IPS-20b (cell line): ENCODE measurements at regions not wholly inside any gene's neighbourhood (a gene's known extent, or its start where the extent isn't known, plus 50 kb on each side); places are given as distances from the start of the nearest gene placed in this dataset.

ENCODE experiments used
- H3K27ac ChIP-seq: one replicate; pipeline ENCODE4 v1.5.1; 2013; ENCODE audit warnings: low read length
- H3K27me3 ChIP-seq: 2 replicates; pipeline ENCODE4 v1.6.1; 2013; ENCODE audit warnings: mild to moderate bottlenecking, low read length, inconsistent platforms; ENCODE audit not compliant: insufficient read depth
- H3K36me3 ChIP-seq: 2 replicates; pipeline ENCODE4 v1.6.1; 2013; ENCODE audit warnings: low read depth, mild to moderate bottlenecking, inconsistent platforms, low read length, moderate library complexity; ENCODE audit not compliant: insufficient read depth
- H3K4me1 ChIP-seq: 2 replicates; pipeline ENCODE4 v1.6.1; 2013; ENCODE audit warnings: mild to moderate bottlenecking, control low read depth, inconsistent platforms, low read length, moderate library complexity; ENCODE audit not compliant: insufficient read depth
- H3K4me3 ChIP-seq: 2 replicates; pipeline ENCODE4 v1.5.1; 2013; ENCODE audit warnings: mild to moderate bottlenecking, low read length, inconsistent platforms
- H3K9ac ChIP-seq: 2 replicates; pipeline ENCODE4 v1.6.1; 2013; ENCODE audit warnings: low read depth, mild to moderate bottlenecking, inconsistent platforms, low read length, moderate library complexity
- H3K9me3 ChIP-seq: 2 replicates; pipeline ENCODE4 v1.6.1; 2013; ENCODE audit warnings: mild to moderate bottlenecking, low read depth, low read length, inconsistent platforms; ENCODE audit not compliant: insufficient read depth

DNA sequence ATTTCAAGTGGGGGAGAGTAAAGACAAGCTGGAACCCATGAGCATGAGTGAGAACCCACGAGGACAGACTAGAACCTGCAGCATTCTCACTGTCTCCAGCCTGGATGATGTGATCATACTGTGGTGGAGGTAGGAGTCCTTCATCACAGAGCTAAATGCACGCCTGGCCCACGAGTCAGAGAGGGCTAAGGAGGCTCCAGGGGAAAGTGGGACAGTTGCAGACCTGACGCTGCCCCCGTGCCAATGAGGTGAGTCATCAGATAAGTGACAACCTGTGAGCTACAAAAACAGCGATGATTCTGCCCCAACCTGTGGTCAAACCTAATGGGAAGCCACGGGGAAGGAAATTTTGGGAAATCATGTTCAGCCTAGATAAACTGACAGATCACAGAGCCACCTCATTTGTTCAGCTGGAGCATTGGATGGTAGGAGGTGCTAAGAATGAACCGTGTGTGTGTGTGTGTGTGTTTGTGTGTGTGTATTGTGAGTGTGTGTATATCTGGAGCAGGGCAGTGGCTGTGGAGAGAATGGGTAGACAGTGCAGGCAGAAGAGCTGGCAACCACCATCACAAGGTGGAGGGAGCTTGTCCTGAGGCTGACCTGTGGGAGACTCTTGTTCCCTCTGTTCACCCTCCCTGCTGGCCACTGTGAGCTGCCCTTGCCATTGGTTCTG, 131.8 kb downstream of the UTP18 start:
- H3K27me3 ChIP-seq = no peaks in the 10 kb centered on the region
- no peaks in the 10 kb centered on the region for H3K9me3 ChIP-seq
- H3K27ac ChIP-seq = no peak overlapping the region
- no peak overlapping the region for H3K9ac ChIP-seq
- no peak overlapping the region for H3K4me3 ChIP-seq
- no peaks in the 10 kb centered on the region for H3K4me1 ChIP-seq
- no peaks in the 10 kb centered on the region for H3K36me3 ChIP-seq

DNA sequence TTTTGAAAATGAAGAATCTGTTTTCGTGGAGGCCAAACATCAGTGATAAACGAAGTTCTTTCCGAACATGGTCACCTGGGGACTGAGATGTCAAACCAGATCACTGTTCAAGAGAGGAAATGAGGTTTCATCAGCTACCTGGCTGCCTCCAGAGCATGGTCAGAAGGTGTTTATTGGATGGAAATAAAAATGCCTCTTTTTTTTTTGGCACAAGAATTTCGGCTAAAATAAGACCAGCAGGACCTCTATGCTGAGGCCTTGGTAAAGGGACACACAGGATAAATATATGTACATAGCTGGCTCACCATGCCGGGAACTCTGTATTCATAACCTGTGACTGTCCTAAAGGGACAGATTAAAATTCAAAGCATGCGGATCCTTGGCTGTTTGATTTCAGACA, 135.3 kb downstream of the UTP18 start:
- Histone ChIP-seq H3K36me3 (no peaks in the 10 kb centered on the region), H3K4me3 (no peak overlapping the region), H3K9me3 (no peaks in the 10 kb centered on the region), H3K27ac (no peak overlapping the region), H3K4me1 (peaks cover 5% of the 10 kb centered on the region; the same call in 1 of the 2 replicates), H3K27me3 (no peaks in the 10 kb centered on the region), H3K9ac (no peak overlapping the region)

GRCh38 chr17:51397361-51398127, 137.2 kb downstream of the UTP18 start:
- H3K27me3 ChIP-seq = no peaks in the 10 kb centered on the region
- H3K9ac ChIP-seq = no peak overlapping the region
- H3K4me3 ChIP-seq = no peak overlapping the region
- H3K27ac ChIP-seq = no peak overlapping the region
- no peaks in the 10 kb centered on the region for H3K9me3 ChIP-seq
- peaks cover 5% of the 10 kb centered on the region; the same call in 1 of the 2 replicates for H3K4me1 ChIP-seq
- no peaks in the 10 kb centered on the region for H3K36me3 ChIP-seq

DNA sequence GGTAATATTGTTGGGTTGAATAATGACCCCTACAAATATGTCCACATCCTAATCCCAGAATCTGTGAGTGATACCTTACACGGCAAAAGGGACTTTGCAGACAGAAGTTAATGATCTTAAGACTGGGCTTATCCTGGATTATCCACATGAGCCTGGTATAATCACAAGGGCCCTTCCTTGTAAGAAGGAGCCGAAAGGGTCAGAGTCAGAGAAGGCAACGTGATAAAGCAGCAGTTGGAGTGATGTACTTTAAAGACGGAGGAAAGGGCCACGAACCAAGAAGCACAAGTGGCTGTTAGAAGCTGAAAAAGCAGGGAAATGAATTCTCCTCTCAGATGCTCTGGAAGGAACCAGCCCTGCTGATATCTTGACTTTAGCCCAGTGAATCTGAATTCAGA, 137.8 kb downstream of the UTP18 start:
- no peaks in the 10 kb centered on the region for H3K36me3 ChIP-seq
- no peaks in the 10 kb centered on the region for H3K9me3 ChIP-seq
- H3K4me1 ChIP-seq = peaks cover 5% of the 10 kb centered on the region; the same call in 1 of the 2 replicates
- H3K27me3 ChIP-seq = no peaks in the 10 kb centered on the region
- H3K4me3 ChIP-seq = no peak overlapping the region
- H3K9ac ChIP-seq = no peak overlapping the region
- H3K27ac ChIP-seq = no peak overlapping the region

DNA sequence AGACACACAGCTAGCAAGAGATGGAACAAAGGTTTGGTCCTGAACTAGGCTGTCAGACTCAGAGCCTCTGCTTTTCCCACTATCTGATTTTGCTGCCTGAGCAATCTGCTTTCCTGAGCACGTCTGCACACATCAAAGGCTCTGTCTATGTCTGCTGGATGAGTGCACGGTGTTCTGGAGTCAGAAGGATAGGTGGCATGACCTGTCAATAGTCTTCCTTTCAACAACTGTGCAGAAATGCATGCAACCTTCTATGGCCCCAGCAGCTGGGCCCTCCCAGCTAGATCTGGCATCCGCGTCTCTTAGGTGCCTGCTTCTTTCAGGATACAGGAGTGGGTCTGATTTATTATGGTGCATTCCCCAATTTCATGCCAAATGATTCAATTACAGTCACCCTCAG, 138.3 kb downstream of the UTP18 start:
- H3K4me1 ChIP-seq = peaks cover 5% of the 10 kb centered on the region
- no peak overlapping the region for H3K9ac ChIP-seq
- H3K4me3 ChIP-seq = no peak overlapping the region
- no peaks in the 10 kb centered on the region for H3K9me3 ChIP-seq
- H3K27ac ChIP-seq = no peak overlapping the region
- H3K27me3 ChIP-seq = no peaks in the 10 kb centered on the region
- H3K36me3 ChIP-seq = no peaks in the 10 kb centered on the region

DNA sequence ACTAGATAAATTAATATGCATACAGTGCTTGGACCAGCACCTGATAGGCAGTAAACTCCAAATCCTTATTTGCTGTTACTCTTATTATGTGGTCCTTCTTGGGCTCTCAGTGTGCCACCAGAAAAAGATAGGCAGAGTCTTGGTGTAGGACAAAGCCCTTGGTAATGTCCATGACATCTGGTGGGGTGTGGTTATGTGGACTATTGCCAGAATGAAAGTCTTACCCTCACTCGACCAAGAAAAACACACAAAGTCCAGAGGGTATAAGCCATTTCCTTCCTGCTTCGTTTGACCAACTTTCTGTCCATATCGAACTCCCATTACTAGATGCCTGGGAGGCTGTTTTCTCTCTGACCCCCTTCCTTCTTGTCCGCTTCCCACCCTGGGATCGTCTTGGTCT, 140.9 kb downstream of the UTP18 start:
- Histone ChIP-seq H3K36me3 (no peaks in the 10 kb centered on the region), H3K27ac (no peak overlapping the region), H3K4me3 (no peak overlapping the region), H3K9ac (no peak overlapping the region), H3K9me3 (no peaks in the 10 kb centered on the region), H3K4me1 (peaks cover 5% of the 10 kb centered on the region), H3K27me3 (no peaks in the 10 kb centered on the region)

GRCh38 chr17:51402899-51403298, 142.6 kb downstream of the UTP18 start:
- no peak overlapping the region for H3K27ac ChIP-seq
- H3K4me1 ChIP-seq = no peaks in the 10 kb centered on the region; the same call in none of the 2 replicates
- H3K4me3 ChIP-seq = no peak overlapping the region
- H3K9me3 ChIP-seq = no peaks in the 10 kb centered on the region
- H3K27me3 ChIP-seq = no peaks in the 10 kb centered on the region
- no peak overlapping the region for H3K9ac ChIP-seq
- H3K36me3 ChIP-seq = no peaks in the 10 kb centered on the region

DNA sequence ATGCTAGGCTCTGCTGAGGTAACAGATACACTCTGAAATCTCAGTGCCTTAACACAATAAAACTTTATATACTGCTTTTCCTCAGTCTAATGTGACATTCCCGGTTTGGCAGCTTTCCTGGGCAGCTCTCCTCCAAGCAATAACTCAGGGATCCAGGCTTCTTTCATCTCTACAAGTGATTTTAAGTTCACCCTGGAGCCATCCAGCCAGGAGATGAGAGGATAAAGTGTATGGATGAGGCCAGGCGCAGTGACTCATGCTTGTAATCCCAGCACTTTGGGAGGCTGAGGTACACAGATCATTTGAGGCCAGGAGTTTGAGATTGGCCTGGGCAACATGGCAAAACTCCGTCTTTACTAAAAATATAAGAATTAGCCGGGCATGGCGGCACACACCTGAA, 147.2 kb downstream of the UTP18 start:
- Histone ChIP-seq H3K27ac (no peak overlapping the region), H3K9ac (no peak overlapping the region), H3K9me3 (no peaks in the 10 kb centered on the region), H3K36me3 (no peaks in the 10 kb centered on the region), H3K4me1 (no peaks in the 10 kb centered on the region; the same call in 1 of the 2 replicates), H3K4me3 (no peak overlapping the region), H3K27me3 (no peaks in the 10 kb centered on the region)

GRCh38 chr17:51419476-51419875, 159.1 kb downstream of the UTP18 start:
- H3K27me3 ChIP-seq = no peaks in the 10 kb centered on the region
- no peaks in the 10 kb centered on the region for H3K36me3 ChIP-seq
- no peak overlapping the region for H3K4me3 ChIP-seq
- H3K9me3 ChIP-seq = no peaks in the 10 kb centered on the region
- H3K27ac ChIP-seq = no peak overlapping the region
- peaks cover 7% of the 10 kb centered on the region; the same call in 1 of the 2 replicates for H3K4me1 ChIP-seq
- no peak overlapping the region for H3K9ac ChIP-seq

- Histone ChIP-seq H3K27me3 (no peaks in the 10 kb centered on the region), H3K9me3 (no peaks in the 10 kb centered on the region), H3K27ac (no peak overlapping the region), H3K4me3 (no peak overlapping the region), H3K4me1 (peaks cover 7% of the 10 kb centered on the region; the same call in 1 of the 2 replicates), H3K36me3 (no peaks in the 10 kb centered on the region), H3K9ac (no peak overlapping the region)
These were observed 161.2 kb downstream of the UTP18 start for GRCh38 chr17:51421525-51421924.

- H3K9ac ChIP-seq = no peak overlapping the region
- H3K27me3 ChIP-seq = no peaks in the 10 kb centered on the region
- H3K9me3 ChIP-seq = no peaks in the 10 kb centered on the region
- H3K27ac ChIP-seq = no peak overlapping the region
- no peaks in the 10 kb centered on the region for H3K36me3 ChIP-seq
- H3K4me3 ChIP-seq = no peak overlapping the region
- H3K4me1 ChIP-seq = peaks cover 7% of the 10 kb centered on the region; the same call in 1 of the 2 replicates
These were observed 162.3 kb downstream of the UTP18 start for GRCh38 chr17:51422634-51423033.
